Spleen (tissue), 11 donors: ENCODE measurements at regions not wholly inside any gene's neighbourhood (a gene's known extent, or its start where the extent isn't known, plus 50 kb on each side); places are given as distances from the start of the nearest gene placed in this dataset.

Experiments used
- DNase-seq: peaks from one replicate; pipeline ENCODE4 v3.0.0-alpha.2; 2020
- H3K27ac ChIP-seq, 8 donors: fragments of 200-600 bp; sonication (generic) in 7 of 8; 1 replicate in 4 of 8; 2 replicates in 4 of 8; pipeline versions ENCODE4 v1.5.0 to v1.8.0; 2016 to 2021; ENCODE audit warnings: inconsistent platforms in 4 of 8, mild to moderate bottlenecking in 4 of 8, moderate library complexity in 1 of 8
- H3K27me3 ChIP-seq, 7 donors: fragments of 200-600 bp; sonication (generic) in 6 of 7; replicated peaks in 1 of 7; 1 replicate in 4 of 7; 2 replicates in 3 of 7; pipeline versions ENCODE4 v1.5.0 to v1.8.0; 2016 to 2021; ENCODE audit warnings: inconsistent platforms in 3 of 7, mild to moderate bottlenecking in 1 of 7
- H3K36me3 ChIP-seq, 6 donors: fragments of 200-600 bp; sonication (generic) in 5 of 6; 1 replicate in 4 of 6; 2 replicates in 2 of 6; pipeline versions ENCODE4 v1.5.0 to v1.8.0; 2016 to 2021; ENCODE audit warnings: inconsistent platforms in 2 of 6
- H3K4me1 ChIP-seq, 6 donors: fragments of 200-600 bp; sonication (generic) in 5 of 6; 1 replicate in 3 of 6; 2 replicates in 3 of 6; pipeline versions ENCODE4 v1.5.0 to v1.8.0; 2016 to 2021; ENCODE audit warnings: inconsistent platforms in 3 of 6
- H3K4me3 ChIP-seq, 8 donors: fragments of 200-600 bp; sonication (generic) in 7 of 8; 1 replicate in 4 of 8; 2 replicates in 4 of 8; pipeline versions ENCODE4 v1.5.0 to v1.8.0; 2016 to 2021; ENCODE audit warnings: inconsistent platforms in 4 of 8, mild to moderate bottlenecking in 4 of 8, moderate library complexity in 2 of 8
- H3K9me3 ChIP-seq, 8 donors: fragments of 200-600 bp; sonication (generic) in 7 of 8; 1 replicate in 4 of 8; 2 replicates in 4 of 8; pipeline versions ENCODE4 v1.5.0 to v1.8.0; 2016 to 2021; ENCODE audit warnings: inconsistent platforms in 4 of 8
- POLR2A ChIP-seq, 3 donors: fragments of 450-650 bp; IDR thresholded peaks; one replicate each; pipeline ENCODE4 v1.5.1; 2017; ENCODE audit warnings: antibody characterized with exemption in 3 of 3, mild to moderate bottlenecking in 1 of 3
- POLR2AphosphoS5 ChIP-seq, 3 donors: sonication (generic); formaldehyde crosslinking; IDR thresholded peaks; one replicate each; pipeline ENCODE4 v1.5.1; 2017; ENCODE audit warnings: antibody characterized with exemption in 3 of 3
- WGBS, 5 donors: extraction: QIAGEN DNeasy Blood & Tissue Kit in 3 of 5; methylation state at CpG; one replicate each; pipeline versions ENCODE4 v1.1.5 to v1.1.7; 2013 to 2018; 5-methylcytosine and 5-hydroxymethylcytosine counted together
- intact Hi-C: fragments of 100-400 bp; cut with DNase I; formaldehyde crosslinking; loops from one replicate; pipeline ENCODE4 v1.15.0; 2023; ENCODE audit warnings: low total_unique reads
- TF ChIP-seq, protein P1 (sequence below), 11 experiments: fragments of 200-600 bp in 7 of 11; fragments of 450-650 bp in 4 of 11; sonication (generic) in 4 of 11; IDR thresholded peaks in 8 of 11; conservative IDR thresholded peaks in 3 of 11; 1 replicate in 7 of 11; 2 replicates in 4 of 11; pipeline versions ENCODE4 v1.4.0 to v1.8.0; 2016 to 2021; ENCODE audit warnings: antibody characterized with exemption in 11 of 11, inconsistent platforms in 4 of 11, mild to moderate bottlenecking in 1 of 11
- donor health status: healthy with polysubstance abuse.
- donor health status: DM: no; HTN: no; CAD: no; lungs with moderate emphysema.
- donor health status: DM: no; HTN: no; CAD: no.
- donor health status: Bipolar disorder and iron deficiency.
- donor health status: healthy.
- donor health status: DM: no; HTN: no; CAD: no.
- donor health status: DM: yes; HTN: yes; CAD: no.

DNA sequence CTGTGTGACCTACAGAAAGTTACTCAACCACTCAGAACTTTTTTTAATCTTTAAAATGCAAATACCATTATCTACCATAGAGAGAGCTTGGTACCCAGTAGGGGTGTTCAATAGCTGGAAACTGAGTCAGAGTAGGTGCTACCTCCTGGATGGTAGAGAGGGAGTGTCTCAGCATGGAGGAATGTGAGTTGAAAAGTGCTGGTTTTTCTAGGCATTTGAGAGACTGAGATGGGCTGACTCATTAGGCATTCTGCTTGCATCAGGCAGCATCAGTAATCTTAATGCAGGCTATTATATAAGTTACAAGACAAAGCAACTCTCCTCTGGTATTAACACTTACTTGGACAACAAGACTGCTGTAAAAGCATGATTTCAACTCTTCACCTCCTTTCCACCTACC lies 70.9 kb upstream of the ARHGEF9 start:
- no peak for TF ChIP-seq POLR2AphosphoS5 (IDR thresholded peaks at IDR 0.05)
- Histone ChIP-seq H3K27ac (no peak overlapping the region), H3K4me3 (no peak overlapping the region), H3K27me3 (no peaks in the 10 kb centered on the region), H3K9me3 (no peaks in the 10 kb centered on the region), H3K4me1 (no peaks in the 10 kb centered on the region), H3K36me3 (no peaks in the 10 kb centered on the region)
- DNase-seq = no peak
- intact Hi-C loops = no loop called here

DNA sequence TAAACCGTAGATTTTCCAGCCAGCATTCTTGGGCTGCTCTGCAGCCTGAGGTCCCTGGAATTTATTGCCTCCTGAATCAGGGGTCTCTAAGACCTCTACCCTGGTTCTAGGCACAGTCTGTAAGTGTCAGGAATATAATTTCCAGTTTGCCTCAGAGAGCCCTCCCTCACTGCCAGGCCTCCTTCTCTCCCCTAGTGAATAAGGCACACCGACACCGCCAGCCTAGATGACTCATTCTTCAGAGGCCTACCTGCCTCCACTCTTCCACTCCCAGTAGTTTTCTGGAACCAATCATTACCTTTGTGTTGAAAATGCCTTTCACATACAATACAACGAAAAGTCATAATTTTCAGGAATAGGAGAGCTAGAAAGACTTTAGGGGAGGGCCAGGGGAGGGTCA lies 50.3 kb upstream of the ARHGEF9 start:
- intact Hi-C loops = no loop called here
- H3K4me3 ChIP-seq = no peak overlapping the region

More for the DNA sequence above, 50.3 kb upstream of the ARHGEF9 start:
- 74 to 92% (median 91%) methylated on average over 4 of the region's 4 CpGs for WGBS, 5 donors
- H3K36me3 ChIP-seq = no peaks in the 10 kb centered on the region
- H3K4me1 ChIP-seq = no peaks in the 10 kb centered on the region
- TF ChIP-seq, protein P1, sequence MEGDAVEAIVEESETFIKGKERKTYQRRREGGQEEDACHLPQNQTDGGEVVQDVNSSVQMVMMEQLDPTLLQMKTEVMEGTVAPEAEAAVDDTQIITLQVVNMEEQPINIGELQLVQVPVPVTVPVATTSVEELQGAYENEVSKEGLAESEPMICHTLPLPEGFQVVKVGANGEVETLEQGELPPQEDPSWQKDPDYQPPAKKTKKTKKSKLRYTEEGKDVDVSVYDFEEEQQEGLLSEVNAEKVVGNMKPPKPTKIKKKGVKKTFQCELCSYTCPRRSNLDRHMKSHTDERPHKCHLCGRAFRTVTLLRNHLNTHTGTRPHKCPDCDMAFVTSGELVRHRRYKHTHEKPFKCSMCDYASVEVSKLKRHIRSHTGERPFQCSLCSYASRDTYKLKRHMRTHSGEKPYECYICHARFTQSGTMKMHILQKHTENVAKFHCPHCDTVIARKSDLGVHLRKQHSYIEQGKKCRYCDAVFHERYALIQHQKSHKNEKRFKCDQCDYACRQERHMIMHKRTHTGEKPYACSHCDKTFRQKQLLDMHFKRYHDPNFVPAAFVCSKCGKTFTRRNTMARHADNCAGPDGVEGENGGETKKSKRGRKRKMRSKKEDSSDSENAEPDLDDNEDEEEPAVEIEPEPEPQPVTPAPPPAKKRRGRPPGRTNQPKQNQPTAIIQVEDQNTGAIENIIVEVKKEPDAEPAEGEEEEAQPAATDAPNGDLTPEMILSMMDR (IDR thresholded peaks at IDR 0.05 in 8 of 11, conservative IDR thresholded peaks at IDR 0.05 in 3 of 11) = no peak
- TF ChIP-seq POLR2AphosphoS5 (IDR thresholded peaks at IDR 0.05) = no peak
- no peak for TF ChIP-seq POLR2A (IDR thresholded peaks at IDR 0.05)
- peaks cover 0 to 15% (median 0%) of the 10 kb centered on the region in 7 donors for H3K27me3 ChIP-seq
- no peak overlapping the region for H3K27ac ChIP-seq
- DNase-seq = no peak
- H3K9me3 ChIP-seq = peaks cover 0 to 5% (median 0%) of the 10 kb centered on the region in 8 donors
